ENCODE measurements at regions not wholly inside any gene's neighbourhood (a gene's known extent, or its start where the extent isn't known, plus 50 kb on each side); places are given as distances from the start of the nearest gene placed in this dataset.

DNA sequence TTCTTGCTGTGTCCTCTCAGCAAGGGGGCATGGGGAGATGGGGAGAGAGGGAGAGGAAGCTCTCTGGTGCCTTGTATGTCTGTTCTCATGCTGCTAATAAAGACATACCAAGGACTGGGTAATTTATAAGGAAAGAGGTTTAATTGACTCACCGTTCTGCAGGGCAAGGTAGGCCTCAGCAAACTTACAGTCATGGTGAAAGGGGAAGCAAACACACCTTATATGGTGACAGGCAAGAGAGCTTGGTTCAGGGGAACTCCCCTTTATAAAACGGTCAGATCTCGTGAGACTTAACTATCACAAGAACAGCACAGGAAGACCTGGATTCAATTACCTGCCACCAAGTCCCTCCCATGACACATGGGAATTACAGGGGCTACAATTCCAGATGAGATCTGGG, 464.7 kb upstream of the CELF2 start:
- H3K36me3 ChIP-seq (ENCODE audit: control insufficient read depth in 2 of 2, extremely low read depth in 1 of 2, insufficient read depth in 2 of 2, low read length in 2 of 2), result no peaks in the 10 kb centered on the region
- TF ChIP-seq, protein P1, sequence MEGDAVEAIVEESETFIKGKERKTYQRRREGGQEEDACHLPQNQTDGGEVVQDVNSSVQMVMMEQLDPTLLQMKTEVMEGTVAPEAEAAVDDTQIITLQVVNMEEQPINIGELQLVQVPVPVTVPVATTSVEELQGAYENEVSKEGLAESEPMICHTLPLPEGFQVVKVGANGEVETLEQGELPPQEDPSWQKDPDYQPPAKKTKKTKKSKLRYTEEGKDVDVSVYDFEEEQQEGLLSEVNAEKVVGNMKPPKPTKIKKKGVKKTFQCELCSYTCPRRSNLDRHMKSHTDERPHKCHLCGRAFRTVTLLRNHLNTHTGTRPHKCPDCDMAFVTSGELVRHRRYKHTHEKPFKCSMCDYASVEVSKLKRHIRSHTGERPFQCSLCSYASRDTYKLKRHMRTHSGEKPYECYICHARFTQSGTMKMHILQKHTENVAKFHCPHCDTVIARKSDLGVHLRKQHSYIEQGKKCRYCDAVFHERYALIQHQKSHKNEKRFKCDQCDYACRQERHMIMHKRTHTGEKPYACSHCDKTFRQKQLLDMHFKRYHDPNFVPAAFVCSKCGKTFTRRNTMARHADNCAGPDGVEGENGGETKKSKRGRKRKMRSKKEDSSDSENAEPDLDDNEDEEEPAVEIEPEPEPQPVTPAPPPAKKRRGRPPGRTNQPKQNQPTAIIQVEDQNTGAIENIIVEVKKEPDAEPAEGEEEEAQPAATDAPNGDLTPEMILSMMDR (optimal IDR thresholded peaks at IDR 0.05 in 1 of 3, IDR thresholded peaks at IDR 0.05 in 1 of 3, conservative IDR thresholded peaks at IDR 0.05 in 1 of 3; ENCODE audit: extremely low read depth in 1 of 3, insufficient read depth in 2 of 3, low read length in 3 of 3), result no peak
- TF ChIP-seq EZH2 (IDR thresholded peaks at IDR 0.05; ENCODE audit: low read length), result no peak

DNA sequence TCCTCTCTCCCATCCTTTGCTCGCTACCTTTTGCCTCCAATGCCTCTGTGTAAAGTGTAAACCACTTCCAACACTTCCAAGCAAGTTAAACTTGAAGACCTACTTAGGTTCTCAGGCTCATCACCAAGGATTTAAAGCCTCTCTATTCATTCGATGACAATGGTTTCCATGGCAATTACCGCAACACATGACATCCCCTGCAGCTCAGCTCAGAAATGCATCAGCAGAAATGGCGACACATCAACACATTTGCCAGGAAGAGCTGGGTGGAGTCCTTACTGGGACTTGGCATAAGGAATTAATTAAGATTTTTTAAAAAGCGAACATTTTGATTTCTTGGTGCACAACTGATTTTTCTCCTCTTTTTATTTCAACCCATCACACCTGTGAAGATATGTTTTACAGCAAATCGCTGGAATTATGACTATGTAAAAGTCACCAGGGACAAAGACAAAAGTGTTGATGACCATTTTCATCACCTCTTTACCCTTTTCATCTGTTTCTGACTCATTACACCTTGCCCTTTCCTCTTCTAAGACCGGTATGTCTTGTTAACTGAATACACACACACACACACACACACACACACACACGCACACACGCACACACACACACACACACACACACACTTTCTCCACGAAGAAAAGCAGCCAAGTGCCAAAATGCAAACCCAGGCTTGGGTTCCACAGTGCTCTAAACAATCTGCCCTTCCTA, 453.4 kb upstream of the CELF2 start:
- Histone ChIP-seq H3K79me2 (ENCODE audit: control insufficient read depth, insufficient read depth, low read length) (no peaks in the 10 kb centered on the region), H3K4me1 (ENCODE audit: control insufficient read depth, extremely low read depth, insufficient read depth, low read length) (no peaks in the 10 kb centered on the region), H3K9ac (ENCODE audit: control insufficient read depth, extremely low read depth, insufficient read depth, low read length) (no peak overlapping the region), H4K20me1 (ENCODE audit: control insufficient read depth, extremely low read depth, insufficient read depth, low read length) (no peaks in the 10 kb centered on the region), H2AFZ (ENCODE audit: control insufficient read depth, low read length) (no peak overlapping the region), H3K36me3 (ENCODE audit: control insufficient read depth in 2 of 2, extremely low read depth in 1 of 2, insufficient read depth in 2 of 2, low read length in 2 of 2) (no peaks in the 10 kb centered on the region), H3K4me2 (ENCODE audit: control insufficient read depth, extremely low read depth, insufficient read depth, low read depth, low read length) (no peak overlapping the region), H3K27me3 (ENCODE audit: control insufficient read depth, extremely low read depth, insufficient read depth, low read length) (no peaks in the 10 kb centered on the region), H3K27ac (ENCODE audit: control insufficient read depth, insufficient read depth, low read length) (no peak overlapping the region), H3K9me1 (ENCODE audit: control insufficient read depth, extremely low read depth, insufficient read depth, low read length) (no peaks in the 10 kb centered on the region), H3K9me3 (ENCODE audit: control insufficient read depth, low read depth, low read length) (no peaks in the 10 kb centered on the region), H3K4me3 (ENCODE audit: control insufficient read depth in 2 of 3, extremely low read depth in 1 of 3, insufficient read depth in 2 of 3, low read depth in 1 of 3, low read length in 3 of 3) (no peak overlapping the region)
- no peak for DNase-seq (ENCODE audit: low read depth, low spot score)
- TF ChIP-seq EZH2 (IDR thresholded peaks at IDR 0.05; ENCODE audit: low read length), result no peak
- TF ChIP-seq, protein P1 (optimal IDR thresholded peaks at IDR 0.05 in 1 of 3, IDR thresholded peaks at IDR 0.05 in 1 of 3, conservative IDR thresholded peaks at IDR 0.05 in 1 of 3; ENCODE audit: extremely low read depth in 1 of 3, insufficient read depth in 2 of 3, low read length in 3 of 3), result no peak
- dilution Hi-C loops (cut with MboI; ENCODE audit: extremely low pct_ligation_motif_present, low sequenced_read_pairs), result no loop called here
- FAIRE-seq, result no peak

More for the DNA sequence above, 464.7 kb upstream of the CELF2 start:
- dilution Hi-C loops (cut with MboI; ENCODE audit: extremely low pct_ligation_motif_present, low sequenced_read_pairs), result no loop called here
- Histone ChIP-seq H3K4me2 (ENCODE audit: control insufficient read depth, extremely low read depth, insufficient read depth, low read depth, low read length) (no peak overlapping the region), H3K27ac (ENCODE audit: control insufficient read depth, insufficient read depth, low read length) (no peak overlapping the region), H3K9me3 (ENCODE audit: control insufficient read depth, low read depth, low read length) (no peaks in the 10 kb centered on the region), H4K20me1 (ENCODE audit: control insufficient read depth, extremely low read depth, insufficient read depth, low read length) (no peaks in the 10 kb centered on the region), H3K4me3 (ENCODE audit: control insufficient read depth in 2 of 3, extremely low read depth in 1 of 3, insufficient read depth in 2 of 3, low read depth in 1 of 3, low read length in 3 of 3) (no peak overlapping the region), H3K79me2 (ENCODE audit: control insufficient read depth, insufficient read depth, low read length) (no peaks in the 10 kb centered on the region), H2AFZ (ENCODE audit: control insufficient read depth, low read length) (no peak overlapping the region), H3K9me1 (ENCODE audit: control insufficient read depth, extremely low read depth, insufficient read depth, low read length) (no peaks in the 10 kb centered on the region), H3K9ac (ENCODE audit: control insufficient read depth, extremely low read depth, insufficient read depth, low read length) (no peak overlapping the region), H3K27me3 (ENCODE audit: control insufficient read depth, extremely low read depth, insufficient read depth, low read length) (no peaks in the 10 kb centered on the region), H3K4me1 (ENCODE audit: control insufficient read depth, extremely low read depth, insufficient read depth, low read length) (no peaks in the 10 kb centered on the region)
- DNase-seq (ENCODE audit: low read depth, low spot score) (no peak), FAIRE-seq (no peak)
